CD14-positive monocyte (primary cell): ENCODE measurements at regions not wholly inside any gene's neighbourhood (a gene's known extent, or its start where the extent isn't known, plus 50 kb on each side); places are given as distances from the start of the nearest gene placed in this dataset.

Experiments
- DNase-seq, 3 donors: peaks; one replicate each; pipeline ENCODE4 v3.0.0-alpha.2; 2011 to 2022
- H2AFZ ChIP-seq: 2 replicates; pipeline ENCODE4 v1.6.0; 2012; ENCODE audit warnings: mild to moderate bottlenecking, low read depth, low read length, inconsistent platforms; ENCODE audit not compliant: insufficient read depth, poor library complexity, severe bottlenecking
- H3K27ac ChIP-seq, 2 donors: 1 replicate in 1 of 2; 2 replicates in 1 of 2; pipeline ENCODE4 v1.5.1; 2012 to 2013; ENCODE audit warnings: low read length in 2 of 2, control low read depth in 1 of 2, inconsistent platforms in 1 of 2, low read depth in 1 of 2, mild to moderate bottlenecking in 1 of 2
- H3K27me3 ChIP-seq, 2 donors: one replicate each; pipeline versions ENCODE4 v1.6.0 to v1.6.1; 2011 to 2013; ENCODE audit warnings: low read length in 2 of 2; ENCODE audit not compliant: control insufficient read depth in 2 of 2, insufficient read depth in 2 of 2
- H3K36me3 ChIP-seq, 2 donors: replicated peaks in 1 of 2; 1 replicate in 1 of 2; 2 replicates in 1 of 2; pipeline versions ENCODE4 v1.5.1 to v1.6.1; 2012 to 2013; ENCODE audit warnings: low read length in 2 of 2, control low read depth in 1 of 2, inconsistent platforms in 1 of 2, mild to moderate bottlenecking in 1 of 2; ENCODE audit not compliant: insufficient read depth in 2 of 2, control insufficient read depth in 1 of 2
- H3K4me1 ChIP-seq, 2 donors: 1 replicate in 1 of 2; 2 replicates in 1 of 2; pipeline versions ENCODE4 v1.5.1 to v1.6.1; 2012 to 2013; ENCODE audit warnings: low read length in 2 of 2, control low read depth in 1 of 2, inconsistent platforms in 1 of 2, mild to moderate bottlenecking in 1 of 2, moderate library complexity in 1 of 2; ENCODE audit not compliant: insufficient read depth in 2 of 2, control insufficient read depth in 1 of 2
- H3K4me2 ChIP-seq: replicated peaks from 2 replicates; pipeline ENCODE3; 2012; ENCODE audit warnings: low read length, moderate library complexity, mild to moderate bottlenecking; ENCODE audit not compliant: poor library complexity, severe bottlenecking; ENCODE audit errors: extremely low read depth
- H3K4me3 ChIP-seq, 3 experiments: fragments of 200-600 bp in 1 of 3; sonication (generic) in 1 of 3; replicated peaks in 1 of 3; 1 replicate in 2 of 3; 2 replicates in 1 of 3; pipeline ENCODE4 v1.5.1; 2011 to 2013; ENCODE audit warnings: low read length in 3 of 3, mild to moderate bottlenecking in 3 of 3, control low read depth in 2 of 3, low read depth in 2 of 3, inconsistent platforms in 1 of 3, moderate library complexity in 1 of 3
- H3K79me2 ChIP-seq: 2 replicates; pipeline ENCODE4 v1.6.0; 2012; ENCODE audit warnings: mild to moderate bottlenecking, control low read depth, inconsistent platforms, low read length, moderate library complexity; ENCODE audit not compliant: insufficient read depth
- H3K9ac ChIP-seq: 2 replicates; pipeline ENCODE4 v1.6.0; 2017; ENCODE audit warnings: low read length, mild to moderate bottlenecking; ENCODE audit not compliant: insufficient read depth, poor library complexity, severe bottlenecking
- H3K9me3 ChIP-seq, 2 donors: replicated peaks in 1 of 2; 1 replicate in 1 of 2; 2 replicates in 1 of 2; pipeline versions ENCODE4 v1.5.1 to v1.6.1; 2012 to 2013; ENCODE audit warnings: low read length in 2 of 2, control low read depth in 1 of 2; ENCODE audit not compliant: control insufficient read depth in 1 of 2, insufficient read depth in 1 of 2
- H4K20me1 ChIP-seq: 2 replicates; pipeline ENCODE4 v1.6.0; 2012; ENCODE audit warnings: mild to moderate bottlenecking, low read length, control low read depth, moderate library complexity; ENCODE audit not compliant: insufficient read depth
- H3K27ac Mint-ChIP-seq, 7 donors: one replicate each; pipeline ENCODE4 v1.8.0; 2020; ENCODE audit warnings: mild to moderate bottlenecking in 7 of 7, mixed read lengths in 7 of 7, moderate library complexity in 6 of 7, inconsistent platforms in 2 of 7
- H3K27me3 Mint-ChIP-seq, 3 donors: one replicate each; pipeline ENCODE4 v1.8.0; 2021 to 2022; ENCODE audit warnings: low read depth in 3 of 3, mild to moderate bottlenecking in 3 of 3, mixed read lengths in 3 of 3, moderate library complexity in 3 of 3, inconsistent platforms in 1 of 3
- H3K36me3 Mint-ChIP-seq, 2 donors: one replicate each; pipeline ENCODE4 v1.8.0; 2020; ENCODE audit warnings: mixed read lengths in 2 of 2, inconsistent platforms in 1 of 2, mild to moderate bottlenecking in 1 of 2
- H3K4me1 Mint-ChIP-seq: one replicate; pipeline ENCODE4 v1.8.0; 2020; ENCODE audit warnings: mild to moderate bottlenecking, mixed read lengths
- H3K4me3 Mint-ChIP-seq, 2 donors: one replicate each; pipeline ENCODE4 v1.8.0; 2020; ENCODE audit warnings: mild to moderate bottlenecking in 2 of 2, mixed read lengths in 2 of 2, moderate library complexity in 1 of 2
- H3K9me3 Mint-ChIP-seq, 7 donors: one replicate each; pipeline ENCODE4 v1.8.0; 2020 to 2022; ENCODE audit warnings: mixed read lengths in 7 of 7, mild to moderate bottlenecking in 6 of 7, moderate library complexity in 6 of 7, inconsistent platforms in 2 of 7
- CTCF ChIP-seq: fragments of 200-600 bp; IDR thresholded peaks from one replicate; pipeline ENCODE4 v1.8.0; 2022; ENCODE audit warnings: antibody characterized with exemption, mild to moderate bottlenecking
- WGBS: methylation state at CpG from one replicate; pipeline ENCODE4 v1.1.5; 2013; ENCODE audit warnings: missing lambda C conversion rate; ENCODE audit not compliant: insufficient coverage; 5-methylcytosine and 5-hydroxymethylcytosine counted together
- intact Hi-C, 2 donors: fragments of 100-400 bp; cut with micrococcal nuclease; formaldehyde crosslinking; loops; one replicate each; pipeline versions ENCODE4 v1.15.0 to v1.15.1; 2023

- Mint-ChIP-seq H3K27ac (no peak overlapping the region), H3K4me3 (no peak overlapping the region), H3K9me3 (peaks cover 0 to 5% (median under 1%) of the 10 kb centered on the region in 7 donors), H3K4me1 (no peaks in the 10 kb centered on the region), H3K36me3 (no peaks in the 10 kb centered on the region), H3K27me3 (no peaks in the 10 kb centered on the region)
- TF ChIP-seq CTCF: no peak
- no CpG with 5 or more reads among the region's 3 CpGs for WGBS
- Histone ChIP-seq H3K9me3 (no peaks in the 10 kb centered on the region), H3K79me2 (no peaks in the 10 kb centered on the region), H3K9ac (no peak overlapping the region), H3K4me1 (no peaks in the 10 kb centered on the region), H3K27ac (no peak overlapping the region), H3K36me3 (no peaks in the 10 kb centered on the region), H4K20me1 (no peaks in the 10 kb centered on the region), H3K4me2 (no peak overlapping the region), H2AFZ (no peak overlapping the region), H3K27me3 (no peaks in the 10 kb centered on the region), H3K4me3 (no peak overlapping the region)
- intact Hi-C loops: no loop called here
- DNase-seq: no peak
Measured at GRCh38 chr4:166366012-166366411, 493.0 kb downstream of the TLL1 start.

GRCh38 chr4:166377578-166377977, 504.5 kb downstream of the TLL1 start:
- no CpG with 5 or more reads among the region's 1 CpG for WGBS

More at GRCh38 chr4:166377578-166377977, 504.5 kb downstream of the TLL1 start:
- no peaks in the 10 kb centered on the region for H3K27me3 ChIP-seq
- Mint-ChIP-seq H3K27me3 (peaks cover 0 to 1% (median 0%) of the 10 kb centered on the region in 3 donors), H3K4me1 (no peaks in the 10 kb centered on the region), H3K36me3 (no peaks in the 10 kb centered on the region), H3K4me3 (no peak overlapping the region), H3K9me3 (peaks cover 6 to 31% (median 20%) of the 10 kb centered on the region in 7 donors), H3K27ac (no peak overlapping the region)
- no peak overlapping the region for H3K27ac ChIP-seq
- no peaks in the 10 kb centered on the region for H4K20me1 ChIP-seq
- no peaks in the 10 kb centered on the region for H3K4me1 ChIP-seq
- no peak for DNase-seq
- intact Hi-C loops: no loop called here
- peaks cover 11 to 24% of the 10 kb centered on the region in 2 donors for H3K9me3 ChIP-seq
- no peaks in the 10 kb centered on the region for H3K79me2 ChIP-seq
- H2AFZ ChIP-seq: no peak overlapping the region
- no peak overlapping the region for H3K9ac ChIP-seq
- no peak for TF ChIP-seq CTCF
- no peak overlapping the region for H3K4me2 ChIP-seq
- H3K36me3 ChIP-seq: no peaks in the 10 kb centered on the region
- H3K4me3 ChIP-seq: no peak overlapping the region
